PC-9 (cell line): ENCODE measurements at regions not wholly inside any gene's neighbourhood (a gene's known extent, or its start where the extent isn't known, plus 50 kb on each side); places are given as distances from the start of the nearest gene placed in this dataset.

ENCODE experiments used
- BruUV-seq: library from RNA; stranded (reverse); fragments of 400-500 nt; replicated peaks from 2 replicates; lab custom pipeline; 2021; lab: Mats Ljungman, UMichigan
- CTCF ChIA-PET: fragments of 300-600 bp; sonication (Branson Sonifier 250); formaldehyde crosslinking; loops from one replicate; lab custom pipeline; 2022; ENCODE audit warnings: antibody characterized with exemption; lab: Charles Lee
- POLR2A ChIA-PET: fragments of 300-600 bp; sonication (Branson Sonifier 250); formaldehyde crosslinking; loops from one replicate; lab custom pipeline; 2022; ENCODE audit warnings: antibody characterized with exemption; ENCODE audit not compliant: unreplicated experiment; lab: Charles Lee
- DNase-seq, 2 experiments: peaks; one replicate each; pipeline versions ENCODE4 v3.0.0 to v3.0.0-alpha.2; 2015 to 2022; ENCODE audit warnings: mixed read lengths in 1 of 2
- H2AFZ ChIP-seq: fragments of 200-600 bp; sonication (generic); 2 replicates; pipeline ENCODE4 v1.8.1; 2017; ENCODE audit warnings: antibody characterized with exemption
- H3F3A ChIP-seq: fragments of 200-600 bp; sonication (generic); 2 replicates; pipeline ENCODE4 v1.8.1; 2017; ENCODE audit warnings: antibody characterized with exemption, mild to moderate bottlenecking, low read depth; ENCODE audit not compliant: insufficient read depth
- H3K27ac ChIP-seq: fragments of 200-600 bp; sonication (generic); 2 replicates; pipeline ENCODE4 v1.6.1; 2016; ENCODE audit warnings: mixed run types
- H3K27me3 ChIP-seq: fragments of 200-600 bp; sonication (generic); 2 replicates; pipeline ENCODE4 v1.6.1; 2016; ENCODE audit warnings: low read depth, mixed run types; ENCODE audit not compliant: insufficient read depth
- H3K36me3 ChIP-seq: fragments of 200-600 bp; sonication (generic); 2 replicates; pipeline ENCODE4 v1.6.1; 2016; ENCODE audit warnings: low read depth, mixed run types
- H3K4me1 ChIP-seq: fragments of 200-600 bp; sonication (generic); replicated peaks from 2 replicates; pipeline ENCODE4 v1.6.1; 2016; ENCODE audit warnings: mixed run types; ENCODE audit not compliant: insufficient read depth
- H3K4me2 ChIP-seq: fragments of 200-600 bp; sonication (generic); 2 replicates; pipeline ENCODE4 v1.6.1; 2017; ENCODE audit warnings: mixed run types
- H3K4me3 ChIP-seq: fragments of 200-600 bp; sonication (generic); 2 replicates; pipeline ENCODE4 v1.6.1; 2016; ENCODE audit warnings: mixed run types
- H3K79me2 ChIP-seq: fragments of 200-600 bp; sonication (generic); 2 replicates; pipeline ENCODE4 v1.6.1; 2017; ENCODE audit warnings: low read depth, mixed run types
- H3K9me2 ChIP-seq: fragments of 200-600 bp; sonication (generic); 2 replicates; pipeline ENCODE4 v1.8.1; 2017; ENCODE audit warnings: mild to moderate bottlenecking; ENCODE audit not compliant: insufficient read depth
- H3K9me3 ChIP-seq: fragments of 200-600 bp; sonication (generic); 2 replicates; pipeline ENCODE4 v1.8.1; 2016; ENCODE audit warnings: low read depth; ENCODE audit not compliant: insufficient read depth
- H4K20me1 ChIP-seq: fragments of 200-600 bp; sonication (generic); 2 replicates; pipeline ENCODE4 v1.8.1; 2017; ENCODE audit not compliant: insufficient read depth
- EZH2 ChIP-seq: fragments of 200-600 bp; sonication (generic); IDR thresholded peaks from 2 replicates; pipeline ENCODE4 v1.8.0; 2017; ENCODE audit warnings: antibody characterized with exemption, low read depth
- intact Hi-C: fragments of 100-400 bp; cut with micrococcal nuclease; formaldehyde crosslinking; loops from one replicate; pipeline ENCODE4 v1.10.0; 2022; ENCODE audit not compliant: unreplicated experiment
- TF ChIP-seq, protein P1 (sequence below): fragments of 200-600 bp; sonication (generic); conservative IDR thresholded peaks from 2 replicates; pipeline ENCODE4 v1.6.1; 2017; ENCODE audit warnings: mixed run types, antibody characterized with exemption, mild to moderate bottlenecking, moderate library complexity

DNA sequence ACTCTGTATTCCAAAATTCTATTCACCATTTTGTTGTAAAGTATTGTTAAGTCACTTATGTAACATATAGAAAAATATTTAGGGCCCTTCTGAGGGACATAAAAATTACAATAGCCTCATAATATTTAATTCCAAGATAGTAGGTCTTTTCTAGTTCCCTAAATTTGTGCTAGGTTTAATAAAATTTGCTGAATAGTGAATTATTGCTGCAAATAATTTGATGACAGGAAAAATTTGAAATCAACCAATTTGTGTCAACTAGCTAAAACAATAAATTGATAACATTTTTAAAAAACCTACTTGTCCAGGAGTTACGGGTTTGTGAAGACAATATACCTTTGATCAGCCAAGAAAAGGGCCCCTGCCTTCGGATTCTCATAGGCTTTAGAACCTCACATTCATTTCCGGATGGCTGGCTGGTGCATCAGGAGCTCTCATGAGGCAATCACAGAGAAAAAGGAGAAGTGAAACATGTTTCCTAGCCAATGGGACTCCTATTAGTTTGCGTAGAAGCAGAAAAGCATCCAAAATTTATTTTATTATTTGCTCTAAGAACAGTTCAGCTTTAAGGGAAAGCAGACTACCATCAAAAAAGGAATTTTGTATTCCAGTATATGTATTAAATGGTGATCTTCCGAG, 177.2 kb downstream of the LRRC3B start:
- Histone ChIP-seq H3K4me2 (no peak overlapping the region), H4K20me1 (no peaks in the 10 kb centered on the region), H3K27ac (no peak overlapping the region), H3K79me2 (no peaks in the 10 kb centered on the region), H3K9me3 (no peaks in the 10 kb centered on the region), H2AFZ (no peak overlapping the region), H3F3A (no peaks in the 10 kb centered on the region), H3K9me2 (no peaks in the 10 kb centered on the region), H3K4me3 (no peak overlapping the region), H3K4me1 (no peaks in the 10 kb centered on the region), H3K36me3 (no peaks in the 10 kb centered on the region), H3K27me3 (no peaks in the 10 kb centered on the region)
- ChIA-PET POLR2A (no interaction called here), CTCF (no interaction called here)
- DNase-seq: no peak
- BruUV-seq: no TSS peak
- intact Hi-C loops: no loop called here
- TF ChIP-seq EZH2: no peak
- TF ChIP-seq, protein P1, sequence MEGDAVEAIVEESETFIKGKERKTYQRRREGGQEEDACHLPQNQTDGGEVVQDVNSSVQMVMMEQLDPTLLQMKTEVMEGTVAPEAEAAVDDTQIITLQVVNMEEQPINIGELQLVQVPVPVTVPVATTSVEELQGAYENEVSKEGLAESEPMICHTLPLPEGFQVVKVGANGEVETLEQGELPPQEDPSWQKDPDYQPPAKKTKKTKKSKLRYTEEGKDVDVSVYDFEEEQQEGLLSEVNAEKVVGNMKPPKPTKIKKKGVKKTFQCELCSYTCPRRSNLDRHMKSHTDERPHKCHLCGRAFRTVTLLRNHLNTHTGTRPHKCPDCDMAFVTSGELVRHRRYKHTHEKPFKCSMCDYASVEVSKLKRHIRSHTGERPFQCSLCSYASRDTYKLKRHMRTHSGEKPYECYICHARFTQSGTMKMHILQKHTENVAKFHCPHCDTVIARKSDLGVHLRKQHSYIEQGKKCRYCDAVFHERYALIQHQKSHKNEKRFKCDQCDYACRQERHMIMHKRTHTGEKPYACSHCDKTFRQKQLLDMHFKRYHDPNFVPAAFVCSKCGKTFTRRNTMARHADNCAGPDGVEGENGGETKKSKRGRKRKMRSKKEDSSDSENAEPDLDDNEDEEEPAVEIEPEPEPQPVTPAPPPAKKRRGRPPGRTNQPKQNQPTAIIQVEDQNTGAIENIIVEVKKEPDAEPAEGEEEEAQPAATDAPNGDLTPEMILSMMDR: no peak

DNA sequence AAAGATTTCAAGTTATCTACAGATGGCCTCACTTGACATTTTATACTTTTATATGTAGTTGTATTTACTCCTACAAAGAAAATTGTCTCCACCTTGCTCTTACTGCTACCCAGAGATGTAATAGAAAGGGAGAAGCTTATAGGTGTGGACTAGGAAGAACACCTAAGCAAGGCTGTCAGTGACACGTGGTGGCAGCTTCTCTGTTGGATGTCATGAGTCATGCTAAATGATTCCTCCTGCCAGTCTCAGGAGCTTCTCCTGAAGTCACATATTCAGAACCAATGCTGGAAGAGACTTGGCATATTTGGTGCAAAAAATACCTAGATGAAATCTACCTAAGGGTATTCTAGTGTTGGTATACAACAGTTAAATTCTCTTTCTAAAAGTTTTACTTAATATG, 184.7 kb downstream of the LRRC3B start:
- Histone ChIP-seq H3K9me2 (no peaks in the 10 kb centered on the region), H4K20me1 (no peaks in the 10 kb centered on the region), H2AFZ (no peak overlapping the region), H3K4me1 (no peaks in the 10 kb centered on the region), H3K27ac (no peak overlapping the region), H3K9me3 (no peaks in the 10 kb centered on the region), H3K27me3 (no peaks in the 10 kb centered on the region), H3F3A (no peaks in the 10 kb centered on the region), H3K79me2 (no peaks in the 10 kb centered on the region), H3K36me3 (no peaks in the 10 kb centered on the region), H3K4me3 (no peak overlapping the region), H3K4me2 (no peak overlapping the region)
- BruUV-seq: no TSS peak
- POLR2A ChIA-PET: no interaction called here
- no peak for DNase-seq
- TF ChIP-seq EZH2: no peak
- TF ChIP-seq, protein P1: no peak
- intact Hi-C loops: no loop called here
- CTCF ChIA-PET: no interaction called here

DNA sequence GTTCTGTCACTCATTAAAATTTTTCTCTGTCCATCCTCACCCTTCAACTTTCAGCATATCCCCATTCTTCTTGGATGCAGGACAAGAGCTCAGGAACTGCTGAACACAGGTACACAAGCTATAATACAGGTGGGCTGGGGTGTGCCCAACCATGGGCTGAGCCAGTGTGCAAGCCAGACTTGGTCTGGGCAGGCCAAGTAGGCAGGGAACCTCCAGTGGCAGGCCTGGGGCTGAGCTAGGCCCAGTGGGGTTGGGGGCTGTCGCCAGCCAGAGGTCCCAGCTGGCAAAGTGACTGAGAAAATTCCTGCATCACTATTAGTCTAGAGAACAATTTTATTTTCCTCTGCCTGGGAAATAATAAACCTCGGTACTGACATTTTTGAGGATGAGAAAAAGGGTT, 202.9 kb downstream of the LRRC3B start:
- no peak for DNase-seq
- ChIA-PET POLR2A (no interaction called here), CTCF (no interaction called here)
- Histone ChIP-seq H3K4me2 (no peak overlapping the region), H3K27me3 (no peaks in the 10 kb centered on the region), H3K36me3 (no peaks in the 10 kb centered on the region), H3K79me2 (no peaks in the 10 kb centered on the region), H4K20me1 (no peaks in the 10 kb centered on the region), H3K27ac (no peak overlapping the region), H3F3A (no peaks in the 10 kb centered on the region), H3K4me1 (no peaks in the 10 kb centered on the region), H2AFZ (no peak overlapping the region), H3K4me3 (no peak overlapping the region), H3K9me3 (no peaks in the 10 kb centered on the region), H3K9me2 (no peaks in the 10 kb centered on the region; the same call in 1 of the 2 replicates)
- BruUV-seq: no TSS peak
- TF ChIP-seq, protein P1: no peak
- no peak for TF ChIP-seq EZH2
- intact Hi-C loops: no loop called here
